ENCODE measurements at regions not wholly inside any gene's neighbourhood (a gene's known extent, or its start where the extent isn't known, plus 50 kb on each side); places are given as distances from the start of the nearest gene placed in this dataset.

- TF ChIP-seq SIN3A (IDR thresholded peaks at IDR 0.05; ENCODE audit: borderline replicate concordance, insufficient read depth, low read length) (no peak), POLR2AphosphoS5 (IDR thresholded peaks at IDR 0.05; ENCODE audit: low read depth, low read length) (no peak), FOXP2 (optimal IDR thresholded peaks at IDR 0.05; ENCODE audit: borderline replicate concordance, extremely low read depth, extremely low read length, insufficient read depth) (no peak), REST (IDR thresholded peaks at IDR 0.05; ENCODE audit: insufficient read depth in 1 of 2, low read depth in 2 of 2, low read length in 2 of 2) (no peak), TAF1 (IDR thresholded peaks at IDR 0.05; ENCODE audit: borderline replicate concordance, insufficient read depth, low read length) (no peak)
Measured at GRCh38 chrX:42920752-42921151, 142.8 kb upstream of the PPP1R2C start.

DNA sequence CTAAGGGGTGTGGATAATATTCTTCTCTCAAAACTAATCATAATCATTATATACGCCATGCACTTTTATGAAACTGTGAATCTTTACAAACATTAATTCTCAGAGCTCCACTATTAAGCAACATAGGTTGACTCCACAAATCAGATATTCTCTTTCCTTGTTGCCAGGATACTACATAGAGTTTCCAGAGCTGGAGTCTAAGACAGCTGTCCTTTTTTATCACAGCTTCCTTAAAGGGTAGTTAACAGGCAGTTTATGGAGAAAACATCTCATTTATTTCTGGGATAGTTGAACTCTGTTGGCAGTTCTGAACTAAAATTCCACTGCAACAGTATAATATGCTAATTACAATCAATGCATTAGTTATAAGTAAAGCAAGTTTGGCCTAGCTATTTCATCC is 152.1 kb upstream of the PPP1R2C start:
- no peak for TF ChIP-seq POLR2AphosphoS5 (IDR thresholded peaks at IDR 0.05; ENCODE audit: low read depth, low read length)
- TF ChIP-seq SIN3A (IDR thresholded peaks at IDR 0.05; ENCODE audit: borderline replicate concordance, insufficient read depth, low read length): no peak
- no peak for TF ChIP-seq REST (IDR thresholded peaks at IDR 0.05; ENCODE audit: insufficient read depth in 1 of 2, low read depth in 2 of 2, low read length in 2 of 2)
- TF ChIP-seq FOXP2 (optimal IDR thresholded peaks at IDR 0.05; ENCODE audit: borderline replicate concordance, extremely low read depth, extremely low read length, insufficient read depth): no peak
- TF ChIP-seq TAF1 (IDR thresholded peaks at IDR 0.05; ENCODE audit: borderline replicate concordance, insufficient read depth, low read length): no peak

GRCh38 chrX:42930951-42931350 is 153.0 kb upstream of the PPP1R2C start:
- TF ChIP-seq REST (IDR thresholded peaks at IDR 0.05; ENCODE audit: insufficient read depth in 1 of 2, low read depth in 2 of 2, low read length in 2 of 2) (no peak), POLR2AphosphoS5 (IDR thresholded peaks at IDR 0.05; ENCODE audit: low read depth, low read length) (no peak), SIN3A (IDR thresholded peaks at IDR 0.05; ENCODE audit: borderline replicate concordance, insufficient read depth, low read length) (no peak), FOXP2 (optimal IDR thresholded peaks at IDR 0.05; ENCODE audit: borderline replicate concordance, extremely low read depth, extremely low read length, insufficient read depth) (no peak), TAF1 (IDR thresholded peaks at IDR 0.05; ENCODE audit: borderline replicate concordance, insufficient read depth, low read length) (no peak)

- TF ChIP-seq POLR2AphosphoS5 (IDR thresholded peaks at IDR 0.05; ENCODE audit: low read depth, low read length): no peak
- TF ChIP-seq SIN3A (IDR thresholded peaks at IDR 0.05; ENCODE audit: borderline replicate concordance, insufficient read depth, low read length): no peak
- no peak for TF ChIP-seq FOXP2 (optimal IDR thresholded peaks at IDR 0.05; ENCODE audit: borderline replicate concordance, extremely low read depth, extremely low read length, insufficient read depth)
- TF ChIP-seq TAF1 (IDR thresholded peaks at IDR 0.05; ENCODE audit: borderline replicate concordance, insufficient read depth, low read length): no peak
- TF ChIP-seq REST (IDR thresholded peaks at IDR 0.05; ENCODE audit: insufficient read depth in 1 of 2, low read depth in 2 of 2, low read length in 2 of 2): no peak
Measured at GRCh38 chrX:42933187-42933586, 155.2 kb upstream of the PPP1R2C start.
